ENCODE measurements at regions not wholly inside any gene's neighbourhood (a gene's known extent, or its start where the extent isn't known, plus 50 kb on each side); places are given as distances from the start of the nearest gene placed in this dataset.
A peak's percentile ranks its signal among the peaks of the same experiment; 100 is the strongest.
"Not testable (repeated sequence)": the region's sequence is repeated elsewhere in the genome, so short reads cannot be mapped to it uniquely, and the experiment has no call there.

GRCh38 chr3:64435023-64435422, 209.8 kb upstream of the PRICKLE2 start:
- DNase-seq, result not testable (repeated sequence)

- no peak for DNase-seq
These were observed 207.6 kb upstream of the PRICKLE2 start for GRCh38 chr3:64432870-64433269.

GRCh38 chr3:64431526-64432091, 206.3 kb upstream of the PRICKLE2 start:
- no peak for DNase-seq

GRCh38 chr3:64427671-64428070, 202.4 kb upstream of the PRICKLE2 start:
- DNase-seq, result no peak

GRCh38 chr3:64426551-64426950, 201.3 kb upstream of the PRICKLE2 start:
- DNase-seq, result no peak

- no peak for DNase-seq
These were observed 197.7 kb upstream of the PRICKLE2 start for GRCh38 chr3:64422932-64423331.

DNA sequence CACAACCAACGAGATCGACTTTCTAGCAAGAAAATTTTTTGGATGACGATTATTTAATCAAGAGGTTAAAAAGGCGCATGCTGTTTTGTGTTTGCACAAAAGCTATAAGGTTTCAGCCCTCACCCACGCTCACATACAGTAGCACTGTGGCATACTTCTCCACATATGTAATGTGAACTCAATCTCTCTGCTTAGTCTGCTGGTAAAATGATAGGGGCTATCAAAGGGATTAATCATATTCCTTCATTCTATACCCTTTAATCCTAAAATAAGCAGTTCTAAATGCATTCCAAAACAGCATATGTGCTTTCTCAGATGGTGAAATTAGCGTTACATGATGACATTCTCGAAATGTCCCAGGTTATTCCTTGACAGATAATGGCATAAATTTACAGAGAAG, 196.9 kb upstream of the PRICKLE2 start:
- no peak for DNase-seq

DNA sequence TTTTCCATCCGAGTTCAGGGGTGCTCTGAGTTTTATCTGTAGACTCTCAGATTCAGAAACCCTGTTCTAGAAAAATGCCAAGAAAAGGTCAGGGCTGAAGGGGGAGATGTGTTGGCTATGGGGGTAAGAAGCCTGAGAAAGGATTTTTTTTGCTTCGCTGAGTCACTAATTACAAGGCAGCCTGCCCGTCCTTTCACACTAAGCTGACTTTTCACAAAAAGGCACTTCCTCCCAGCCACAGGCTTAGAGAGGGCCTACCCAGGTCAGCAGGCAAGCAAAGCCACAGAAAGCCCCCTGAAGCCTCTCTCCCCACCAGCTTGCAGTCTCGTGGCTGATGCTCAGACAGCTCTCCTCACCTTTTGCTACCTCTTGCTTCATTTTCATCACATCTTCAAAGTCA, 192.6 kb upstream of the PRICKLE2 start:
- no peak for DNase-seq

- DNase-seq, result no peak
These were observed 188.8 kb upstream of the PRICKLE2 start for GRCh38 chr3:64414043-64414442.

DNA sequence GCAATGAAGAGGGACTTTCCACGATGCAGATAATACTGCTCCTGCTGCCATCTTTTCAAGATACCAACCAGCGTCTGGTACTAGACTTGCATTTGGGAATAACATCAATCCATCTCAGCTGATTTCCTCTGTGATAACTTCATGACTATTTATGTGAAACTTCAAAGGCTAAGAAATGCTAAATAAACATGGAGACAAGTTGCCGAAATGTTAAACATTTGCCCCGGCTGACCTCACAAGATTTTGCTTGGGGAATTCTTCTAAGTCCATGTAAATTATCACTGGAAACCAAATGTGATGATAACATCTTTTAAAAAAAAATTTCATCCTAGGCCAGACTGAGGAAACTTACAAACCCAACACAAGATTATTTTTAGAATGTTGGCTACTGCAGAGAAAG, 185.8 kb upstream of the PRICKLE2 start:
- no peak for DNase-seq

- no peak for DNase-seq
These were observed 185.0 kb upstream of the PRICKLE2 start for GRCh38 chr3:64410226-64410625.

DNA sequence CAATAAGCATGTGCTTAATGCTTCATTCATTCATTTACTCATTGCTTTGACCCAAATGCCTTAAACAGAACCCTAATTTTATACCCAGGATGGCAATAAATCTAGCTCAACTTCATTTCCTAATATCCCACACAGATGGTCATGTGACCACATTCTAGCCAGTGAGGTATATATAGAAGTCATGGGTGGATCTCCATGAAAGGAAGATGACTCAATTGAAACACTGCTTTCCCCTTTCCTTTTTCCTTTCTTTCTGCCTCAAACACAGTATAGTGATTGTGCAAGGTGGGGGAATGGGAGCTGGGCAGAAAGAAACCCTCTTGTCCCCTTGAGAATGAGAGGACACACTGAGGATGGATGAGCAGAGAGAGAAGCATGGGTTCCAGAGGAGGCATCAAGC, 183.5 kb upstream of the PRICKLE2 start:
- no peak for DNase-seq

- DNase-seq, result no peak
These were observed 181.0 kb upstream of the PRICKLE2 start for GRCh38 chr3:64406271-64406670.

DNA sequence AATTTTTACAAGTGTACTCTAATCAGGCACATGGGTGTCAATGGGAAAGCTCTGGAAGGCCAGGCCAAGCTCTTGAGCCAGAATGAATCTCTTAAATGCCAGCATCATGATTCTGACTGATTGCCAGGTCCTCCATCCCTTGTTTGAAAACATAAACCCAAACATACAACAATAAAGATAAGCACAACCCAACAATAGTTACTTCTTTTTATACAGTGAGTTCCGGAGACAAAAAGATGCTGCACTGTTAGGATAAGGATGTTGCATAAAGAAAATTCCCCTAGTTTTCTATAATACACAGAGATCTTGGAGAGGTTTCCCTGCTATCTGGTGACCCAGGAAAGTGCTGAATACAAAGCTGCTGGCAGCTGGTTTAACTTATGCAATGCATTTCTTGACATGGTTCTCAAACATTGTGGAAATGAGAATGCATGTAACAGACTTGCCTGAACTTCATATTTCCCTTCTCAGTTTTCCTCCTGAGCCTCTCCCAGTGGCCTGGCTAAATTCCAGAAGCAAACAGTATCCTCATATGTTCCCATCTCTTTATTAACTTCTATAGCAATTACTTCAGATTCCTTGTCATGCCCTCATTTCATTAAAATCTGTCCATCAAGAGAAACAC, 180.1 kb upstream of the PRICKLE2 start:
- no peak for DNase-seq

DNA sequence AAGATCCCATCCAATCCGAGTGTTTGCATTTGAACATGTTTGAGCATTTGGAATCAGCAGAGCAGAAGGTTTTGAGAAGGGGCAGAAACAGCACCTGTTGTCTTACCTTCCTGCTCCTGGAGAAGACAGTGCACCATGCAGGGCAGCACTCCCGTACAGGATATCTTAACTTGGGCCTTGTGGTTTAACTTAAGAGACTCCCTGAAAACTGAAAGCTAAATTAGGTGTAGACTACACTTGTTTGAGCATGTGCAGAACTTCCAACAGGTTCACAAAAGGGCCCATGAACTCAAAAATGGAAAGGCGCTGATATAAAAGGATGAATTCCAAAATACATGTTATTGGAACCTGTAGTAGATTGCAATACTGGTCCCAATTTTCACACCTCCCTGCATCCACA, 175.4 kb upstream of the PRICKLE2 start:
- no peak for DNase-seq

DNA sequence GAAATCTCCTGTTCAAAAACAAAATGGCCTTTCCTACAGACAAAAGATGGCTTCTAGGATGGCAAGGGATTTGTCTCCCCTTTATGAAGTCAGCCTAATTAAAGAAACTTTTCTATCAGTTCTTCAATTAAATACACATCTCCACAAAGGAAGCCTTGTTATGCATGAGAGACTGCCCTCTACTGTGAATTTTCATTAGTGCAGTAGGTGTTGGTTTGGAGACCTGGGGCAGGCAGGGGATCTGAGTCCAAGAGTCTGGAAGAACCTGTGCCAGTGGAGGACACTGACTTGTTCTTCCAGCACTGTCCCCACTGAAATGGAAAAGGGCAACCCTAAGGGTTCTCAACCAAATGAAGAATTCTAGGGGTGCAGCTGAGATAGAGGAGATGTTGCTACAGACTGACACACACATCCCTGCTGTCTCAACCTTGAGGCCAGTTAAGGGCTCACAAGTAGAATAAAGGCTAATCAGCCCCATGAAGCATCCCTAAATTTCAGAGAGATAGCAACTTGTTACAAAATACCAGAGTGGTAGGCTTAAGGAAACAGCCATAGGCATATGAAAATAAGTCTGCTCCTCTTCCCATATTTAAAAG, 174.0 kb upstream of the PRICKLE2 start:
- DNase-seq, result peak; percentile 14

DNA sequence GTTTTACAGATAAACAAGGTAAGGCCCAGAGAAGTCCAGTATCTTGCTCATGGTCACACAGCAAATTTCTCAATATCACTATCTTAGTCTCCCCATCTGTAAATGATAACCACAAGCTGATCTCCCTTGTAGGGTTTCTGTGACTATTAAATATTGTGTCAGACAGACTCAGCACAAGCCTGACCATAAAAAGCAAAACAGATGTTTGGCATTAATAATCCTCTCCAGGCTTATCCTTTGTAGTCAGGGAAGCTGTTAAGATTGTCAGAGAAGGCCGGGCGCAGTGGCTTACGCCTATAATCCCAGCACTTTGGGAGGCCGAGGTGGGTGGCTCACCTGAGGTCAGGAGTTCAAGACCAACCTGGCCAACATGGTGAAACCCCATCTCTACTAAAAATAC, 173.2 kb upstream of the PRICKLE2 start:
- no peak for DNase-seq

DNA sequence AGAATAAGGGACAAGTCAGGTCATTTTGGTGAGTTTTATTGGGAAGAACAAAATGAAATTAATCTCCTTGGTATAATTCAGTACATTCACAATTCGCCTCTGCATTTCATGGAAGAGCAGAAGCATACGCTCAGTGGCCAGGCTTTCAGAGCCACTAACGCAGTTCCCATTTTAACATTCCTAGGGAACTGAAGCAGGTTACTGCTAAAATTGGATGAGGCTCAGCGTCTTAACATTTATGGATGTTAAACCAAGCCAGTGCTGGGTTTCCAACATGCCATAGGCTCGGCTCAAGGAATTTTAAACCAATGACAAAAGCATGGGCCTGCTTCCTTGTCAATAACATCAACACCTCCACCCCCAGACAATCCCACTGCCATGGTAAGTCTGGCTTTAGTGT, 172.7 kb upstream of the PRICKLE2 start:
- no peak for DNase-seq

DNA sequence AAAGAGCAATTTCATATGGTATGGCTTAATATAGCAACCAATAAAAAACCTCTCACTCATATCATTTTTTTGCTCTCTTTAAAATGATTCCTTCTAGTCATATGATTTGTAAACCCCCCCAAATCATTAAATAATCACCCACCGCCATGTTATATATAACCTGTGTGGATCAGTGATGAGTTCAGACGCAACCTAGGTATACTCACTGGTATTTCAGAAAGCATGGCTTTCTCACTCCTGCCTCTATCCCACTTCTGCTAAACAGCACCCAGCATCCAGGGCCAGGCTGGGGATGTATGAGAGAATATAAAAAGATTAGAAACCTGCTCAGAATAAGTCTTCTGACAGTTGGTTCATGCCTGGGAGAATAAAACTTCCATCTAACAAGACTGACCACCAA, 172.3 kb upstream of the PRICKLE2 start:
- no peak for DNase-seq

- DNase-seq, result no peak
These were observed 170.2 kb upstream of the PRICKLE2 start for GRCh38 chr3:64395490-64395889.

DNA sequence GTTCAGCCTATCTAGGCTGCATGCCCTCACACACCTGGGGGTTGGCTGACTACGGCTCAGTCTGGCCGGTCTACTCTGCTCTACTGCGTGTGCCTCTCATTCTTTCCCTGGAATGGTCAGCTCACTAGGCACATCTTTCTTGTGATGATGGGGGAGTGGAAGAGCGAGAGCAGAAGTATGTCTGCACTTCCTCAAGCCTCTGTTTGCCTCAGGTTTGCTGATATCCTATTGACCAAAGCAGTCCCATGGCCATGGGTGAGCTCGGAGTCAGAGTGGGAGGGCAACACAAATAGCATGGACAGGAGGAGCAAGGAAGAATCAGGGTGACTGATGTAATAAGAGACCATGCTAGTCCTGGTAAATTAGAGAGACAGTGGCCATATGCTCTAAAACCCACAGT, 167.9 kb upstream of the PRICKLE2 start:
- DNase-seq, result no peak

DNA sequence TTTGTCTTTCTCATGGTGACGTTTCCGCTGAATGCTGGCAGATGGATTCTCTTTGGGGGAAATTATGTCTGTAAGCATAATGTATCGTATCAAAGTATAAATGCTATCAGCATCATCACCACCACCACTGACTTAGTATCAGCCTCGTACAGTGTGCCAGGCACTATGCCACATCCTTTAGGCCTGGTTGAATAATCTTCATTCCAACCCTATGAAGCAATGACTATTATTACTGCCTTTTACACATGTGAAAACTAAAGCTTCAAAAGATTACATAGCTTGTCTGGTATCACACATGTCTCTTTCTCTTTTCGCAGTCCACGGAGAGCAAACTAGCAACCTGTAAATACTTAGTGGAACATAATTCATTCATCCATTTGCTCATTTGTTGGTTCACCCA, 166.7 kb upstream of the PRICKLE2 start:
- no peak for DNase-seq

DNA sequence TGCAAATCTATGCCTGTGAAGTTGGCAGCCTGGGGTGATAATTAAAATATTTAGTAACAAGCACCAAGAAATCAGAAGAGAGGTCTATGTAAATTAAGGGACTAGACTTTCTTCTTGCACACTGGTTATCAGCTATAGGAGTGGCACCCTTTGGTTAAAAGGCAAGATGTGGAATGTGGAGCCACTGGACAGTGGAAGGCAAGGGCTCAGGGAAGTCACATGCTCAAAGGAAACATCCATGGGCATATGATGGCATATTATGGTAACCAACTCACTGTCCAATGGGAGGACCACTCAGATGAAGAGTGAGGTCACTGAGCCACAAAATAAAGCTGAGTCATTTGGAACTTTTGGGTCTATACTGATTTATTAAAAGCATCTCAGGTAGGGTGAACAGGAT, 165.6 kb upstream of the PRICKLE2 start:
- DNase-seq, result no peak

DNA sequence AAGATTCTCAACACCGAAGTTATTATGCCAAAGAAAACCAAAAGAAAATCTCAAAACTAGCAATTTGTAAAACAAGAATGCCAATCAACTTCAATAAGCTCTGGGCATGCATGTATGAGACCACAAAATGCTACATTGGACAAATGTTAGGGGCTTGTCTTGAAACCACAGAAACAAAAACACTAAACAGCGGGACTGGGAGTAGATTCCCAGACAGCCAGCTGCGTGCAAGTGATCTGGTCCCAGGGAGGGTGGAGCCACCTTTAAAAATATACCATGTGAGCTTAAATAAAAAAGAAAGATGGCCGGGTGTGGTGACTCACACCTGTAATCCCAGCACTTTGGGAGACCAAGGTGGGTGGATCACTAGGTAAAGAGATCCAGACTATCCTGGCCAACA, 163.6 kb upstream of the PRICKLE2 start:
- DNase-seq, result no peak

GRCh38 chr3:64387688-64388087, 162.4 kb upstream of the PRICKLE2 start:
- DNase-seq, result no peak
